Endothelial cell of umbilical vein (primary cell): ENCODE measurements at regions not wholly inside any gene's neighbourhood (a gene's known extent, or its start where the extent isn't known, plus 50 kb on each side); places are given as distances from the start of the nearest gene placed in this dataset.
"Not testable (repeated sequence)": the region's sequence is repeated elsewhere in the genome, so short reads cannot be mapped to it uniquely, and the experiment has no call there.

Source experiments
- BruUV-seq: library from RNA; stranded (reverse); fragments of 400-500 nt; replicated peaks from 2 replicates; lab custom pipeline; 2021; lab: Mats Ljungman, UMichigan
- CTCF ChIA-PET: fragments of 300-600, 350-600 bp; sonication (Branson Sonifier 250); formaldehyde crosslinking; loops from one replicate; lab custom pipeline; 2021; ENCODE audit warnings: antibody characterized with exemption, inconsistent platforms; lab: Charles Lee
- POLR2A ChIA-PET: fragments of 300-600, 350-600 bp; sonication (Branson Sonifier 250); formaldehyde crosslinking; loops from one replicate; lab custom pipeline; 2021; ENCODE audit warnings: antibody characterized with exemption, inconsistent platforms; lab: Charles Lee
- DNase-seq: peaks from one replicate; pipeline ENCODE4 v3.0.0-alpha.2; 2011; ENCODE audit warnings: low read depth, low spot score
- FAIRE-seq: peaks from 2 replicates; lab custom pipeline; 2011; peaks lifted over from hg19 to GRCh38; lab: Jason Lieb, UNC
- H2AFZ ChIP-seq: 2 replicates; pipeline ENCODE4 v1.6.0; 2012; ENCODE audit warnings: low read depth, low read length, control low read depth, inconsistent platforms
- H3K27ac ChIP-seq: 2 replicates; pipeline ENCODE4 v1.5.1; 2011; ENCODE audit warnings: low read depth, mild to moderate bottlenecking, control low read depth, low read length, moderate library complexity; ENCODE audit not compliant: insufficient read depth
- H3K27me3 ChIP-seq, 2 experiments: 2 replicates each; pipeline versions ENCODE4 v1.6.0 to v1.6.1; 2011; ENCODE audit warnings: low read length in 2 of 2, mixed read lengths in 1 of 2; ENCODE audit not compliant: control insufficient read depth in 2 of 2, insufficient read depth in 2 of 2
- H3K36me3 ChIP-seq, 2 experiments: 2 replicates in 1 of 2; 3 replicates in 1 of 2; pipeline ENCODE4 v1.5.1; 2011; ENCODE audit warnings: low read length in 2 of 2, mild to moderate bottlenecking in 1 of 2, moderate library complexity in 1 of 2; ENCODE audit not compliant: control insufficient read depth in 2 of 2, insufficient read depth in 2 of 2; ENCODE audit errors: extremely low read depth in 1 of 2
- H3K4me1 ChIP-seq: 3 replicates; pipeline ENCODE4 v1.5.1; 2011; ENCODE audit warnings: mild to moderate bottlenecking, low read length; ENCODE audit not compliant: control insufficient read depth, insufficient read depth; ENCODE audit errors: extremely low read depth
- H3K4me2 ChIP-seq: 2 replicates; pipeline ENCODE4 v1.6.1; 2011; ENCODE audit warnings: low read length, control low read depth, mixed read lengths; ENCODE audit not compliant: insufficient read depth
- H3K4me3 ChIP-seq, 3 experiments: fragments of 200-600 bp in 1 of 3; sonication (generic), shearing (Covaris generic) in 1 of 3; replicated peaks in 1 of 3; 2 replicates each; pipeline ENCODE4 v1.5.1; 2011 to 2016; ENCODE audit warnings: control low read depth in 3 of 3, low read length in 3 of 3, mild to moderate bottlenecking in 2 of 3, inconsistent platforms in 1 of 3, low read depth in 1 of 3, moderate library complexity in 1 of 3; ENCODE audit not compliant: insufficient read depth in 1 of 3
- H3K79me2 ChIP-seq: 2 replicates; pipeline ENCODE4 v1.6.0; 2012; ENCODE audit warnings: low read length, inconsistent platforms; ENCODE audit not compliant: control insufficient read depth, insufficient read depth
- H3K9ac ChIP-seq: replicated peaks from 2 replicates; pipeline ENCODE3; 2011; ENCODE audit warnings: low read length, control low read depth; ENCODE audit not compliant: insufficient read depth; ENCODE audit errors: extremely low read depth
- H3K9me1 ChIP-seq: replicated peaks from 3 replicates; pipeline ENCODE4 v1.6.0; 2011; ENCODE audit warnings: mild to moderate bottlenecking, low read length; ENCODE audit not compliant: control insufficient read depth, insufficient read depth; ENCODE audit errors: extremely low read depth
- H3K9me3 ChIP-seq: replicated peaks from 2 replicates; pipeline ENCODE4 v1.5.1; 2012; ENCODE audit warnings: low read length, inconsistent platforms; ENCODE audit not compliant: control insufficient read depth, insufficient read depth
- H4K20me1 ChIP-seq: replicated peaks from 2 replicates; pipeline ENCODE3; 2011; ENCODE audit warnings: mild to moderate bottlenecking, low read length; ENCODE audit not compliant: control insufficient read depth, insufficient read depth; ENCODE audit errors: extremely low read depth
- CTCF ChIP-seq, 2 donors: IDR thresholded peaks; 1 replicate in 1 of 2; 2 replicates in 1 of 2; pipeline ENCODE4 v1.5.1; 2011; ENCODE audit warnings: low read length in 2 of 2, mild to moderate bottlenecking in 2 of 2, moderate library complexity in 2 of 2, control low read depth in 1 of 2, inconsistent platforms in 1 of 2, low read depth in 1 of 2; ENCODE audit not compliant: insufficient read depth in 1 of 2; ENCODE audit errors: extremely low read depth in 1 of 2
- EZH2 ChIP-seq: IDR thresholded peaks from 2 replicates; pipeline ENCODE4 v1.6.1; 2012; ENCODE audit warnings: borderline replicate concordance, low read depth, mild to moderate bottlenecking, moderate library complexity, low read length, inconsistent platforms; ENCODE audit not compliant: severe bottlenecking
- GATA2 ChIP-seq: IDR thresholded peaks from 2 replicates; pipeline ENCODE4 v1.7.0; 2011; ENCODE audit warnings: low read depth, mild to moderate bottlenecking, moderate library complexity, mixed read lengths, low read length; ENCODE audit not compliant: insufficient read length, insufficient read depth
- MYC ChIP-seq: IDR thresholded peaks from one replicate; pipeline ENCODE4 v1.6.1; 2011; ENCODE audit warnings: mild to moderate bottlenecking, low read depth, low read length
- dilution Hi-C: fragments of 300-500 bp; cut with MboI; formaldehyde crosslinking; loops from one replicate; pipeline ENCODE4 v1.15.0; 2019; ENCODE audit warnings: low sequenced_read_pairs; ENCODE audit not compliant: extremely low pct_ligation_motif_present
- intact Hi-C: fragments of 100-400 bp; cut with micrococcal nuclease; formaldehyde crosslinking; loops from one replicate; pipeline ENCODE4 v1.10.0; 2022

GRCh38 chr4:152180369-152180768 is 355.5 kb downstream of the FBXW7 start:
- H3K27me3 ChIP-seq, result peaks cover 0 to 2% of the 10 kb centered on the region in 2 experiments
- dilution Hi-C loops (no loop called here), intact Hi-C loops (no loop called here)
- no peaks in the 10 kb centered on the region for H3K79me2 ChIP-seq
- no peak overlapping the region for H3K27ac ChIP-seq
- H2AFZ ChIP-seq, result no peak overlapping the region
- CTCF ChIA-PET, result no interaction called here
- TF ChIP-seq MYC (no peak), EZH2 (no peak), CTCF (IDR thresholded peaks at IDR 0.05; ENCODE audit: extremely low read depth in 1 of 2, insufficient read depth in 1 of 2, low read depth in 1 of 2, low read length in 2 of 2) (no peak), GATA2 (no peak)
- no peaks in the 10 kb centered on the region for H3K9me1 ChIP-seq
- no TSS peak for BruUV-seq
- H3K9ac ChIP-seq, result no peak overlapping the region
- FAIRE-seq, result no peak
- no peak for DNase-seq
- H3K4me1 ChIP-seq, result no peaks in the 10 kb centered on the region
- no peak overlapping the region for H3K4me2 ChIP-seq
- no peak overlapping the region for H3K4me3 ChIP-seq
- POLR2A ChIA-PET, result no interaction called here
- H3K9me3 ChIP-seq, result no peaks in the 10 kb centered on the region
- no peaks in the 10 kb centered on the region for H4K20me1 ChIP-seq
- no peaks in the 10 kb centered on the region for H3K36me3 ChIP-seq

GRCh38 chr4:152177538-152177937 is 358.4 kb downstream of the FBXW7 start:
- H3K4me3 ChIP-seq, H3K4me1 ChIP-seq, CTCF ChIA-PET, DNase-seq, H3K9ac ChIP-seq, H3K4me2 ChIP-seq, FAIRE-seq, H3K79me2 ChIP-seq, POLR2A ChIA-PET, BruUV-seq, intact Hi-C loops, H3K36me3 ChIP-seq, H3K27ac ChIP-seq, dilution Hi-C loops, H3K27me3 ChIP-seq, H3K9me1 ChIP-seq, H3K9me3 ChIP-seq, H2AFZ ChIP-seq, H4K20me1 ChIP-seq: not testable (repeated sequence)
